KMS-11 (cell line): ENCODE measurements at regions not wholly inside any gene's neighbourhood (a gene's known extent, or its start where the extent isn't known, plus 50 kb on each side); places are given as distances from the start of the nearest gene placed in this dataset.

Experiments used
- H2AFZ ChIP-seq: fragments of 200-600 bp; sonication (generic); 2 replicates; pipeline ENCODE4 v1.6.1; 2016; ENCODE audit warnings: antibody characterized with exemption, mixed run types, low read depth
- H3K27ac ChIP-seq: fragments of 200-600 bp; sonication (generic); 2 replicates; pipeline ENCODE4 v1.6.1; 2016; ENCODE audit warnings: mild to moderate bottlenecking, mixed run types
- H3K27me3 ChIP-seq: fragments of 200-600 bp; sonication (generic); 2 replicates; pipeline ENCODE4 v1.6.1; 2017; ENCODE audit warnings: mild to moderate bottlenecking, low read depth, mixed run types, moderate library complexity; ENCODE audit not compliant: insufficient read depth
- H3K36me3 ChIP-seq: fragments of 200-600 bp; sonication (generic); 2 replicates; pipeline ENCODE4 v1.6.1; 2017; ENCODE audit warnings: mild to moderate bottlenecking, mixed run types; ENCODE audit not compliant: insufficient read depth
- H3K4me1 ChIP-seq: fragments of 200-600 bp; sonication (generic); 2 replicates; pipeline ENCODE4 v1.6.1; 2016; ENCODE audit warnings: mild to moderate bottlenecking, low read depth, mixed run types; ENCODE audit not compliant: poor library complexity, severe bottlenecking
- H3K4me2 ChIP-seq: fragments of 200-600 bp; sonication (generic); 2 replicates; pipeline ENCODE4 v1.7.0; 2016; ENCODE audit warnings: mild to moderate bottlenecking, mixed run types
- H3K4me3 ChIP-seq: fragments of 200-600 bp; sonication (generic); IDR thresholded peaks from 2 replicates; pipeline ENCODE4 v1.6.1; 2017; ENCODE audit warnings: low read depth, low read length, mixed read lengths; ENCODE audit not compliant: insufficient read depth
- H3K79me2 ChIP-seq: fragments of 200-600 bp; sonication (generic); 2 replicates; pipeline ENCODE4 v1.6.1; 2016; ENCODE audit warnings: low read depth, mixed run types; ENCODE audit not compliant: insufficient read depth
- H3K9ac ChIP-seq: fragments of 200-600 bp; sonication (generic); 2 replicates; pipeline ENCODE4 v1.6.1; 2016; ENCODE audit warnings: mild to moderate bottlenecking, mixed run types
- H4K20me1 ChIP-seq: fragments of 200-600 bp; sonication (generic); 2 replicates; pipeline ENCODE4 v1.6.1; 2016; ENCODE audit warnings: mild to moderate bottlenecking, mixed run types; ENCODE audit not compliant: insufficient read depth
- CTCF ChIP-seq: fragments of 200-600 bp; sonication (generic); conservative IDR thresholded peaks from 2 replicates; pipeline ENCODE4 v1.6.1; 2017; ENCODE audit warnings: low read depth, mild to moderate bottlenecking, antibody characterized with exemption, low read length, moderate library complexity, mixed read lengths

- no peak overlapping the region for H3K27ac ChIP-seq
- H3K4me3 ChIP-seq: no peak overlapping the region
- no peaks in the 10 kb centered on the region for H4K20me1 ChIP-seq
- TF ChIP-seq CTCF: no peak
- no peak overlapping the region for H3K4me2 ChIP-seq
- no peak overlapping the region for H2AFZ ChIP-seq
- no peaks in the 10 kb centered on the region for H3K79me2 ChIP-seq
- no peaks in the 10 kb centered on the region for H3K36me3 ChIP-seq
- no peak overlapping the region for H3K9ac ChIP-seq
- H3K27me3 ChIP-seq: no peaks in the 10 kb centered on the region
- H3K4me1 ChIP-seq: no peaks in the 10 kb centered on the region
Observed at GRCh38 chr1:94310570-94311270, 73.3 kb upstream of the ARHGAP29 start.

GRCh38 chr1:94309829-94310569, 72.6 kb upstream of the ARHGAP29 start:
- Histone ChIP-seq H3K27me3 (no peaks in the 10 kb centered on the region), H3K79me2 (no peaks in the 10 kb centered on the region), H3K9ac (no peak overlapping the region), H3K4me2 (no peak overlapping the region), H4K20me1 (no peaks in the 10 kb centered on the region), H3K4me3 (no peak overlapping the region), H2AFZ (no peak overlapping the region), H3K36me3 (no peaks in the 10 kb centered on the region), H3K27ac (no peak overlapping the region), H3K4me1 (no peaks in the 10 kb centered on the region)
- TF ChIP-seq CTCF: no peak

GRCh38 chr1:94309216-94309615, 71.8 kb upstream of the ARHGAP29 start:
- Histone ChIP-seq H3K4me3 (no peak overlapping the region), H3K9ac (no peak overlapping the region), H2AFZ (no peak overlapping the region), H3K4me2 (no peak overlapping the region), H4K20me1 (no peaks in the 10 kb centered on the region), H3K27me3 (no peaks in the 10 kb centered on the region), H3K79me2 (no peaks in the 10 kb centered on the region), H3K36me3 (no peaks in the 10 kb centered on the region), H3K27ac (no peak overlapping the region), H3K4me1 (no peaks in the 10 kb centered on the region)
- TF ChIP-seq CTCF: no peak

GRCh38 chr1:94306521-94306920, 69.1 kb upstream of the ARHGAP29 start:
- Histone ChIP-seq H3K4me1 (no peaks in the 10 kb centered on the region), H3K27me3 (no peaks in the 10 kb centered on the region), H3K79me2 (no peaks in the 10 kb centered on the region), H3K9ac (no peak overlapping the region), H3K27ac (no peak overlapping the region), H3K36me3 (no peaks in the 10 kb centered on the region), H2AFZ (no peak overlapping the region), H4K20me1 (no peaks in the 10 kb centered on the region), H3K4me2 (no peak overlapping the region), H3K4me3 (no peak overlapping the region)
- TF ChIP-seq CTCF: no peak
